NCI-H1694 (cell line): ENCODE measurements at regions not wholly inside any gene's neighbourhood (a gene's known extent, or its start where the extent isn't known, plus 50 kb on each side); places are given as distances from the start of the nearest gene placed in this dataset.
"Not testable (repeated sequence)": the region's sequence is repeated elsewhere in the genome, so short reads cannot be mapped to it uniquely, and the experiment has no call there.

ENCODE experiments used
- DNase-seq: peaks from one replicate; lab custom pipeline; 2025; lab: John Stamatoyannopoulos, UW

DNA sequence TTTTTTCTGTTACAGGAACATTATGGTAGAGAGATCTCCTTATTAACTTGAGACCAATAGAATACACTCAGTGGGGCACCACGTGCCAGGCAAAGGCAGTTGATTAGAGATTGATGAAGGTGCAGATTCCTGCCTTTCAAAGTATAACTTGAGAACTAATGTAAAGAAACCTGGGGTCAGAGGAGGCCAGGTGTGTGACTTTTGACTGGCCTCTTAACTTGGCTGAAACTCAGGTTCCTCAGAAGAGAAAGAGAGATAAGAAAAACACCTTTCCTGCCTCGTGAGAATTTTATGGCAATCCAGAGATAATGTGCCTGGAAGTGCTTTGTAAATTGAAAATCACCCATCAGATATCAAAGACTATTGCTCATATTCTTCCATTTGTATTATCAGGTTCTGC lies 110.7 kb upstream of the GZMB start:
- DNase-seq: no peak

DNA sequence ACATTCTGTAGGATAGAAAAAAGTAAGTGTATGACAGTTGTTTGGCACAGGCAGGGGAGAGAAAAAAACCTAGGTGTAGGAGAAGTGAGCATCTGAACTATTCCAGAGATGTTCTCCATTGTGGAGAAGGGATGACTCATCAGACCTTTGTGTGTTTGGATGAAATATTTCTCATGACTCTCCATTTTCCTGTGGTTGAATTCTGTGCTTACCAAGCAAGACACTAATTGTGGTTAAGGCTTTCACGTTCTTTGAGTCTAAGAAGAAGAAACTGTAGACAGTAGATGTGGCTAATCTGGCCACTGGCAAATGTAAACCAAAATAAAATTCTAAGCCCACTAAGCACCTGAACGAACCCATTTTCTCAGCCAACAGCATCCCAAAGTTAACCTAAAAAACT lies 107.9 kb upstream of the GZMB start:
- DNase-seq: no peak

DNA sequence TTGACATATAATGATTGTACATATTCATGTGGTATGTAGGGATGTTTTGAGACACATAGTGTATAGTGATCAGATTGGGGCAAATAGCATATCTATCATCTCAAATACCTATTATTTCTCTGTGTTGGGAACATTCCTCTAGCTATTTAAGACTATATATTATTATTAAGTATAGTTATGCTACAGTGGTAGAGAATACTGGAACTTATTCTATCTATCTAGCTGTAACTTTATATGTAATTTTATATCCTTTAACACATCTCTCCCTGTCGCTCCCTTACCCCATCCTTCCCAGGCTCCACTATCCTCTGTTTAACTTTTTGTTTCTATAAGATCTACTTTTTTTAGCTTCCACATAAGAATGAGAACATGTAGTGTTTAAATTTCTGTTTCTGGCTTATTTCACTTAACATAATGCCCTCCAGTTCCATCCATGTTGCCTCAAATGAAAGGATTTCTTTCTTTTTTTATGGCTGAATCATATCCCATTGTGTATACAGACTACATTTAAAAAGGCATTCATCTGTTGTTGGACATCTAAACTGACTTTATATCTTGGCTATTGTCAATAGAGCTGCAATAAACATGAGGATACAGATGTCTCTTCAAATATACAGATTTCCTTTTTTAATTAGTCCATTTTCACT lies 102.1 kb upstream of the GZMB start:
- DNase-seq: no peak

DNA sequence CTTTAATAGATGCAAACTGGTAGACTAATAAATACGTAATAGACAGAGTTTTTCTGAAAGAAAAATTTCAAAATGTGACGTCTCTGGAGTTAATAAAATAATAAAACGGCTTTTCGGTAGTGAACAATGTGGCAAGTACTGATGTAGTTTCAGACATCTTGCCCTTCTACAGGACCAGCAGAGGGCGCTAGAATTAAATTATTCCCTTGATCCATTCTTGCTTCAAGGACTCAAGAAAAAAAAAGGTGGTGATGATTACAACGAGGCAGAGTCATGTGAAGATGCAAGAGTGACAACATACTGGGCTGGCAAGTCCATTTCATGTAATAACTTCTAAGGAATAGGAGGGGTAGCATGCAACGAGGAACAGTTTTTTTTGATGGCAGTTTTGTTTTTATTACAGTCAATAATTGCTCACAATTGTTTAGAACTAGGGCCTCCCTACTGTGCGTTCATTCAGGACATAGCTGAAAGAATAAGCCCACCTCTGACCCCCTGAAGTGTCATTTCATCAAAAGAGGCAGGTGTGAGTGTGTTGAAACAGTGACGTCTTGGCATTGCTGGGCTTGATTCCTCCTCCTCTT lies 101.0 kb upstream of the GZMB start:
- DNase-seq: peak; percentile 36

DNA sequence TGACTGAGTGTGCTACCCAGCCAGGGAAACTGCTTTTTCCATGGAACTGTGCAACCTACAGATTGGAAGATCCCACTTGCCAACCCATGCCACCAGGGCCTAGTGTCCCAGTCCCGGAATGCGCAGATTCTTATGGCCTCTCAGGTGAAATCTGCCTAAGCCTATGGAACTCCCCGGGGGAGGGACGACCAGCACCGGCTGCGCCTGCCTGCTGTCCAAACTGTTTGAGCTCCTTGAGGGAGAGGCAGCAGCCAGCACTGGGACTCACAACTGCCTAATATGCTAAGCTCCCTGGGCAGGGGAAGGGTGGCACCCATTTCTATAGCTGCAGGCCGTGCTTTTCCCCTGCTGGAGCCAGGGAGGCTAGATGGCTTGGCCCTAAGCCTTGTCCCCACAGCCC lies 92.5 kb upstream of the GZMB start:
- DNase-seq: no peak

DNA sequence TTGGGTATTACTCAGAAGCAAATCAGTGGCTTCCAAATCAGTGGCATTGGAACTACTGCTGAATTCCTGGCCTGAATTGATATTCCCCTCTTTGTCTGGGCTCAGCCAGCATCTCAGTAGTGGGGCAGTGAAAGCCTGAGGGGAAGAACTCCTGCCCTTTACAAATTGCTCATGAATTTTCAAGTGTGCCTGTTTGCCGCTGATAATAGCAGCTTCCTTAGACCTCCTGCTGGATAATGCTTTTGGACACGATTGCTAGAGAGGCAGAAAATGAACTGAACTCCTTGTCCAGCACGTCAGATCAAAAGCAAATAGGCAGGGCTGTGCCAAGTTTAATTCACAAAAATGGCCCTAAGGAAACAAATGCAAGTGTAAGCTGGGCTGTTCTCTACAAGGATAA lies 91.3 kb upstream of the GZMB start:
- no peak for DNase-seq

DNA sequence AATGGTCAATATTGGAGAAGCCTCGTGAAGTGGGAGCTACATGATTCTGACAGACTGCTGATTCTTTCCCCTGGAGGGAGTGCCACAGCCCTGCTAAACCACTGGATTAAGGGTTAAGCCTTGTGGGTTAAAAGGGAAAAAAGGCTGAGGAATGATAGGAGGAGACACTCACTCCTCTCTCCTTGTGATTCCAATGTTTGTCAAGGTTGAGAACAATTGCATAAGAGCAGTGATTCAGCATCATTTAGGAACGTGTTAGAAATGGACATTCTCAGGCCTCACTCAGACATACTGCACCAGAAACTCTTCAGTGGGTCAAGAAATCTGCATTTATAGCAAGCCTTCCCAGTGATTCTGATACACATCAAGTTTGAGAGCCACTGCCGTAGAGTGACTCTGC lies 87.8 kb upstream of the GZMB start:
- DNase-seq: no peak

DNA sequence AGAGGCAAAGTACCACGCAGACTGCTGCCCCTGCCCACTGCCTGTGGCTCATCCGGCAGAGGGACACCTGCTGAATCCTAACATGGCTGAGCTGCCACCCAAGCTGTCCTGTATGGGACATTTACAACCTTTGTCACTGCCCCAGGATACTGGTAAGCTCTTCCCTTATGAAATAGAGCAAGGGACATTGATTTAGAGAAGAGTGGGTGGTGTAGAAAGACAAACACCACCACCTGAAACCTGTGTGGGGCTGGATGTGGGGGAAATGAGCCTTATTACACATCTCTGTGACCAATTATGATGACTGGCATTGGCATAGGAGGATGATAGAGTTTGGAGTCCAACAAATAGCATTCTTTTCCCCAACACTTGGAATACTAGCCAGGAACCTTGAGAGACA lies 81.2 kb upstream of the GZMB start:
- DNase-seq: no peak

DNA sequence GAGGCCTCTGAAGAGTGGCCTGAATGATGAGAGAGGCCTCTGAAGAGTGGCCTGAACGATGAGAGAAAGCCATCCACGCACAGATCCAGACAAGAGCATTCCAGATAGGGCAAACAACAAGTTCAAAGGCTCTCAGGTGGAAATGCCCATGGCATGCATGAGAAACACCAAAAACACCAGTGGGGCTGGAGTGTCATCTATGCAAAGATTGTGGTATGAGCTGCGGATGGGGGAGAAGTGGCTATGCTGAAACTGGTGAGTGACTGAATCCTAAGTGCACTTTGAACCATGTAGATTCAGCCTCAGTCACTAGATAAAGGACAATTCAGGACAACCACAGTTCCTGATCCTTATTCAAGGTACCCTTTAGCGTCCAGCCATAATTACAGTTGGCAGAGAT lies 79.4 kb upstream of the GZMB start:
- no peak for DNase-seq

DNA sequence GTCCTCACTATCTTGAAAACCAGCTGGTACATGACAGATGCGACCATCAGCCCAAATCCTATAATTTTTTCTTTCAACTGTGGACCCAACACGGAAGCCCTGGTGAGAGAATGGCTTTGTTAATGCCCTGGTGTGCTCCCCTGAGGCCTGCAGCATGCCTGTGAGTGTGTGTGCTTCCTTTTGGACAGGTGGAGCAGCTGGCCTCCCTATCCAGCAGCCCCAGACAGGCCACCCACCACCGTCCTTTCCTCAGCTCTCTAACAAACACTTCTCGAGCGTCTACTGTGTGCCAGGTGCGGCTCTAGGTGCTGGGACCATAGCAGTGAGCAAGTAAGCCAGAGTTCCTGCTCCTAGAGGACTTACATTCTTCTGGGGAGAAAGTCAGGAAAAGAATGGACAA lies 78.9 kb upstream of the GZMB start:
- DNase-seq: no peak

DNA sequence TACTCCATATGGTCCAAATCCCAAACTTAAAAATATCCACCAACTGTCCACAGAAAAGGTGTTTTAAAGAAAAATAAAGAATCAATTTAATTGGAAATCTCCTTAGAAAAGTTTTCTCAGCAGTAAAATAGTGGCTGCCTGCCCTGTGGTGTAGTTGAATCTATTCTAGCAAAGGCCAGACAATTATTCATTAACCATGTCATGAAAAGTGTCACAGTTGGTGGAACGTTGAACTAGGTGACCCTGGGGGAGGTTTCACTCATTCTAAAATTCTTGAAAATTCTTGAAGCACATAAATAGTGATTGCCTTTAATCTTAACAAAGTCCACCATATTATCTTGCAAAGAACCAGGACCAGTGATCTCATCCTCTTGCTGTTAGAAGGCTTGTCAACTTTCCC lies 78.4 kb upstream of the GZMB start:
- no peak for DNase-seq

DNA sequence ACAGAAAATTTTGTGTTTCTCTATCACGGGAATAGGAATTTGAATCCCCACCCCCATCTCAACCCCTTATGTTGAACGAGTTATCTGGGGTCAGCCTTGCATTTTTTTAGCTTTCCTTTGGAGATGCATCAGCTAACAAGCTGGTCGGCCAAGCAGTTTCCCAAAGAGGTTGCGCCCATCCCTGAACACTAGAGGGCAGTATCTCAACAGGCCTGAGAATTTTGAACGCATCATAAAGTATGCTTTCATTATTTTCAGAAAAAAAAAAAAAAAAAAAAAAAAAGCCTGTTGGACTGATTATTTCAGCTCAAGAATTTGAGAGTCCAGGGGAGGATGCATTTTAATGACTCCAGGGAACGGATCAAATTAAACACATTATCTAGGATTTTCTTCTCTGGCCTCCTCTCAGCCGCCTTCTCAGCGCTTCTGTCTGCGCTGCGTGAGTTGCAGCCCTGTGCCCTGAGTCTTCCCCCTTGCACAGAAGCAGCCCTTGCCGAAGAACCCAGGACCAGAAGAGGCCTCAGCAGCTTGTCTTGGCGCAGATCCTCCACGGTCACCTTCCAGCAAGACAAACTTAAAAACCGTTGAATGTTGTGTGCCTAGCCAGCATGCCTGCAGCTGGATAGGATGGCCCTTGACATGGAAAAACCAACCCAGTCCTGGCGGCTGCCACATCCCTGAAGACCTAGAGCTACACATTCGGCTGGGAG lies 76.6 kb upstream of the GZMB start:
- DNase-seq: peak; percentile 39

DNA sequence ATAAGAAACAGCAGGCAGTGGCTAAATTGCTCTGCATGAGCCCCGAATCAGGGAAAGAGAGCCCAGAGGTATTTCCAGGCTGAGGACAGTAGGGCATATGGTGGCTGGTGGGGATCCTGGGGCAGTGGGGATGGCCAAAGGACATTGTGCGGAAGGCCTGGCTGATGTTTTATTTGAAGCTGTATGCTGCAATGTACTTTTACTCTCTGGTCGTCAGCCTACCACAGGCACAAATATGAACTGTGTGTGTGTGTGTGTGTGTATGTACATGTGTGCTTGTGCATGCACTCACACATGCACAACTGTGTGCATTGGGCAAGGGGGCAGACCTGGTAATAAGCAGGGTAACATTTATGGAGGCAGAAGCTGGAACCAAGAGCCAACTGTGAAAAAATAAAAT lies 74.7 kb upstream of the GZMB start:
- no peak for DNase-seq

DNA sequence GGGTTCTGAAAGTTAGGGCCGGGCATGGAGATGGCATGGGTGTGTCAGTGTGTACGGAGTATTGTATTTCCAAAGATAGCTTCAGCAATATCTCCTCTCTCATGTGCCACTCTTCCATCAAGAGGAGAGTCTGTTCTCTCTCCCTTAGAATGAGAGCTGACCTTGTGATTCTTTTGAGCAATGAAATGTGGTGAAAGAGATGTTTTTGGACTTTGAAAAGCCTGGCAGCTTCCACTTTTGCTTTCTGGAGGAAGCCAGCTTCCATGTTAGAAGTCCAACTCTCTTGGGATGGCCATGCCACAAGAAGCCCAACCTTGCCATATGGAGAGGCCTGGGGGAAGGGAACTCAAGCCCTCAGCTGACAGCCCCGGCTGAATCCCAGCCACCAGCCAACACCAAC lies 72.4 kb upstream of the GZMB start:
- DNase-seq: no peak

DNA sequence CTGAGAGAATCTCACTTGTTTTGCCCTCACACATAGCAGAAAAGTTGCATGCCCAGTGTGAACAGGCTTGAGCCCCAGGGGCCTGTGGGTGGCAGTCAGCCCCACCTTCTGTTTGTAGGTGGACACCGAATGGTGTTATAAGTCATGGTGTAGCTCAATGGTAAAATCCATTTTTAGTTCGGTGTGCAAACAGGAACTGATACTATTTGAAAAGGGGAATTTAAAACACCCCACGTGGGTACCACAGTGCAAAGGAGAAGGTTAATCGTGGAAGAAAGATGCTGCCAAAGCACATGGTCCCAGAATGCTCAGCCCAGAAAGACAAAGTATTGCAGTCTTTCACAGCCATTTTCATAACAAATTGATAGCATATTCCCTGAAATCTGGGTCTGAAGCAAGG lies 71.8 kb upstream of the GZMB start:
- DNase-seq: no peak

DNA sequence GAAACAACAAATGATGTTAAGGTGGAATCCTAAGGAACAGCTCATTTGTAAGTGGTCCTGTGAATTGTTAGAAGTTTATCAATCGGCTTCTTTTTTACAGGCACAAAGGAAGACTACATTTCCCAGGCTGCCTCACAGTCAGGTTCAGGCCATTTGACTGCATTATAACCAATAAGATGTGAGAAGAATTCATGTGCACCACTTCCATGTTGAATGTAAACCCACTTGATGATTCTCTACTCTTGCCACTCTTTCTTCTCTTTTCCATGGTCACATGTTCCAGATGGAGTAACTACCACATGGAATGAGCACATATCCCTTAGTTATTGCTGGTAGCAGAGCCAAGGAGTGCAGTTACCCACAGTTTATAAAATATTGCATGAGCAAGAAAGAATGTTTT lies 67.1 kb upstream of the GZMB start:
- DNase-seq: no peak

DNA sequence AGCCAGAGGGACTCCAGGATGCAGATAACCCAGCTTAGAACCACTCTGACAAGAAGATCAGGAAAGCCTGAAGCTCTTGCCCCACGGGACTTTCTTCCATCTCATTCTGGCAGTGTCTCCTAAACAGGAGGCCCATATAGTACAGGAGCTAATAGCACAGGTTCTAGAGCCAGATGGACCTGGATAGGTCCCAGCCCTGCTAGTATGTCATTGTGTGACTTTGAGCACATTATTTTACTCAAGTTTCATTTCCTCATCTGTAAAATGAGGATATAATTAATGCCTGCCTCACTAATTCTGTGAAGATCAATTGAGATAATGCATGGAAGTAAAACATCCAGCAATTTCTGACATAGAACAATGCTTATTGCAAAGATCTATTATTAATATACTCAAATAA lies 66.5 kb upstream of the GZMB start:
- no peak for DNase-seq

DNA sequence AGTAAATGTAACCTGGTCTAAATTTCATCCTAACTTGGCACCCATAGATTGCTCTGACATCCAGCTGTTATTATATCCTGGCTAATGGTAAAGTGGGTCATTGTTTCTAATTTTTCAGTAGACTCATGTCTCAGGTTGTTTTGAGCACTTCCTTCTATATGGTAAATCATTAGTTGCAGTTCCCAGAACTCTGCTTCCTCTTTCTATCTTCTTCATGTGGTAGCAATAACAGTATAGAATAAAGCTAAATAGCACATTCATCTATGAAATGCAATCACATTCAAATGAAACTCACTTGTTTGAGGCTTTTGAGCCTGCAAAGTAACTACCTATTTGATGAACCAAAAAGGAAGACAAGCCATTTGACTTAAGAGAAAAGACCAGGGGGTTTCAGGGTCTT lies 65.1 kb upstream of the GZMB start:
- DNase-seq: no peak

DNA sequence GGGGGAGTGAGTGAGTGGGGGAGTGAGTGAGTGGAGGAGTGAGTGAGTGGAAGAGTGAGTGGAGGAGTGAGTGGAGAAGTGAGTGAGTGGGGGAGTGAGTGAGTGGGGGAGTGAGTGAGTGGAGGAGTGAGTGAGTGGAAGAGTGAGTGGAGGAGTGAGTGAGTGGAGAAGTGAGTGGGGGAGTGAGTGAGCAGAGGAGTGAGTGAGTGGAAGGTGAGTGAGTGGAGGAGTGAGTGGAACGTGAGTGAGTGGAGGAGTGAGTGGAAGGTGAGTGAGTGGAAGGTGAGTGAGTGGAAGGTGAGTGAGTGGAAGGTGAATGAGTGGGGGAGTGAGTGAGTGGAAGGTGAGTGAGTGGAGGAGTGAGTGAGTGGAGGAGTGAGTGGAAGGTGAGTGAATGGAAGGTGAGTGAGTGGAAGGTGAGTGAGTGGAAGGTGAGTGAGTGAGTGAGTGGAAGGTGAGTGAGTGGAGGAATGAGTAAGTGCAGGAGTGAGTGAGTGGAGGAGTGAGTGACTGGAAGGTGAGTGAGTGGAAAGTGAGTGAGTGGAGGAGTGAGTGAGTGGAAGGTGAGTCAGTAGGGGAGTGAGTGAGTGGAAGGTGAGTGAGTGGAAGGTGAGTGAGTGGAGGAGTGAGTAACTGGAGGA lies 62.4 kb upstream of the GZMB start:
- not testable (repeated sequence) for DNase-seq

DNA sequence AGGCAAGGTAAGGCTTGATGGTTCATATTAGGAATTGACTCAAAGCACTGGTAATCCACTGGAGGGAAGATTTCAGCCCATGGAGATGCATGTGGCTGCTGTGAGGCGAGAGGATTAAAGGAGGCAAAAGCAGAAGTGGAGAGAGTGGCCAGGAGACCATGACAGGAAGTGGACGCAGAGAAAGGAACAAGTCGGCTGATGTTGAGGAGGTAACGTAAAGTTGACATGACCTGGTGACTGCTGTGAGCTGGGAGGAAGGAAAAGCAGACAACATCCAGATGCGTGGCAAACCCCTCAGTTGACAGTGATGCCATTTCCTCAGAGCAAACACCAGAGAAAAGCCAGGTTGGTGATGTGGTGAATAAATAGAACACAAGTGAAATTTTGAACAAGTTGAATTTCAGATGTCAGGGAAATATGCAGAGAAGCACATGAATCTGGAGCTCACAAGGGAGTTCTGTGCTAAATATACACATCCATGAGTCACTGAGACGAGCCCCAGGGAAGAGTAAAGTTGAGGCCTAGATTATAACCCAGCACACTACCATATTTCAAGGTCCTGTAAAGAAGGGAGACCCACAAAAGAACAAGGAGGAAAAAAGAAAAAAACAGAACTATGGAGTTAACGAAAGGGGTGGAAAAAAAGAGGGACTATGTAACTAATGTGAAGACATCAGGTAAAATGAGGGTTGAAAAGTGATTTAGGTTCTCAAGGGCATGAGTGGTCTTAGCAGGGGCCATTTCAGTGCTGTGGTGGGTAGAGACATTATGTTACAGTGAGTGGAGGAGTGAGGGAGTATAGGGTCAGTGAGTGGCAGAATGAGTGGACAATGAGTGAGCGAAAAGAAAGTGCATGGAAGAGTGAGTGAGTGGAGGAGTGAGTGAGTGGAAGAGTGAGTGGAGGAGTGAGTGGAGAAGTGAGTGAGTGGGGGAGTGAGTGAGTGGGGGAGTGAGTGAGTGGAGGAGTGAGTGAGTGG lies 61.6 kb upstream of the GZMB start:
- DNase-seq: no peak

DNA sequence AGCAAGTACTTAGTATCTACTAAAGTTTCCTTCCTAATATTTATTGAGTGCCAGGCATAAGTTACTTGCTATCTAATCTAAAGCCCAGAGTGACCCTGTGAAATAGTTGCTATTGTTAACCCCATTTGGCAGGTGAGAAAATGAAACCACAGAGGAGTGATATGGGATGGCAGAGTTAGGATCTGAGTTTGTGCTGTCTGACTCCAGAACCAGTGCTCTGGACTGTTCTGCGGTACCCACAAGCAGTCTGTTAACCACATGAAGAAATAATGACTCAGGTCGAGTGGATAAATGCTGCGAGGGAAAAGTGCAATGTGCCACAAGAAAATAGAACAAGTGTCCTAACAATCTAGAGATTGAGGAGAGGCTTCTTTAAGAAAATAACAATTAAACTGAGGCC lies 60.7 kb upstream of the GZMB start:
- no peak for DNase-seq

DNA sequence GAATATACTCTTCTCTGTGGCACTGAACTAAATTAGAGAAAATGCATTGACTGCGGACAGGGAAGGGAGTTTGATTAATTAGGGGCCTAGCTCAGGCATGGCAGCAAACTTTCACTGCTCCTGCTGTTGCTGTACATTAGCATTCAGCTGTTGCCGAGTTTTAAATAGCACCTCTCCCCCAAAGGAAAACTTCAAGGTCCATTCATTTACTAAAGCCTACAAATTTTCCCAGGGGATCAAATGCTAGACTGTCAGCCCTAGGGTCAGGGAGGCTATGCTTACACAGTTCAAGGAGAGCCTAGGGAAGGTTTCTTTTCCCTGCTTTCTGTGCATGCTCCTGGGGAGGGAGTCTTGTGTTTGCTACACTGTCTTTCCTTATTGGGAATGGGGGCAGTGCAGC lies 60.0 kb upstream of the GZMB start:
- DNase-seq: no peak
